Inflammatory macrophage treated with lipopolysaccharide for 4 hours (primary cell): ENCODE measurements at regions not wholly inside any gene's neighbourhood (a gene's known extent, or its start where the extent isn't known, plus 50 kb on each side); places are given as distances from the start of the nearest gene placed in this dataset.
"Not testable (repeated sequence)": the region's sequence is repeated elsewhere in the genome, so short reads cannot be mapped to it uniquely, and the experiment has no call there.

Source experiments
- DNase-seq: peaks from one replicate; pipeline ENCODE4 v3.0.0-alpha.2; 2020

DNA sequence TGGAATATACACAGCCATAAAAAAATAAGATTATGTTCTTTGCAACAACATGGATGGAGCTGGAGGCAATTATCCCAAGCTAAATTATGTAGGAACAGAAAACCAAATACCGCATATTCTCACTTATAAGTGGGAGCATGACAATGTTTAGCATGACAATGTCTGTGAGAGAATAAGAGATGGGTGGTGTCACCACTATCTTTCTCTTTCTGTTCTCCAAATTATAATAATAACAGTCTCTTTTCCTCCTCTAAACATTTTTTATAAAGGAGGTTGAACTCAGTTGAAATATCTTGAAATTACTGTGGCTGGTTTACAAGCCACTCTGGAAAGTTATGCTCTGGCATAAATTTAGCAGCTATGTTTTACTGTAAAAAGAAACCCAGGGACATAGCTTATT lies 108.4 kb upstream of the NBPF19 start:
- peak; percentile 50 for DNase-seq

DNA sequence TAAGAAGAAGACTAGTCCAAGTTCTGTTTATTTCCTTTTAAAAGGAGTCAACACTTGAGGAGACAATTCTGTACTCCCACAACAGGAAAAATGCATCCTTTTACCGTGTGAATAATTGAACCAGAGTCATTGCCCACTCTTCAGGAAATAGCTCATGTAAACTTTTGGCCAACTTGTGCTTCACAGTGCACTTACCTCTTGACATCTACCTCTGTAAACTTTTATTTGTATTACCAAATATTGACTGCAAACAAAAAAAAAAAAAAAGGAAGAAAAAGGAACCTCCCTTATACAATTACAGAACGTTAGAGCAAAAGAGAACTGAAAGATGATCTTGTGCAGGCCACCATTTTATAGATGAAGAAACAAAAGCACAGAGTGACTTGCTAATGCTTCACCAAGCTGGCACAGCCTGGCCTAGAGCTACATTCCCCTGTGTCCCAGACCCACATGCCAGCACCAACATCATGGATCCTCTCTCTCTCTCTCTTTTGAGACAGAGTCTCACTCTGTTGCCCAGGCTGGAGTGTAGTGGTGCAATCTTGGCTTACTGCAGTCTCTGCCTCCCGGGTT lies 107.3 kb upstream of the NBPF19 start:
- peak; percentile 33 for DNase-seq

DNA sequence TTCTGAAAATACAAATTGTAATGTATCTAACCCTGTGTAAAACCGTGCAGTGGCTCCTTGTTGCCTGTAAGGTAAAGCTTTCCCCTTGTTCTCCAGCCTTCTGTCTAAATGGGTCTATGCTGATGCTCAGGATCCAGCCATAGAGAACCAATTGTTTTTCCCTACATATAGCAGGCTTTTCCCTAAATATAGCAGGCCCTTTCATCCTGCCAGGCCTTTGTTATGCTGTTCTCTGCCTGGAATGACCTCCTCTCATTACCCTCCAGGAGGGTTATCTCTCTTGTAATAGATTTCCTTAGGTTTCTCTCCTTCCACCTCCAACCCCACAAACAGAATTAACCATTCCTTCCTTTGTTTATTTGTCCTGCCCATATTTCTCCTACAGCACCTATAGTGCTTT lies 106.5 kb upstream of the NBPF19 start:
- DNase-seq: not testable (repeated sequence)

DNA sequence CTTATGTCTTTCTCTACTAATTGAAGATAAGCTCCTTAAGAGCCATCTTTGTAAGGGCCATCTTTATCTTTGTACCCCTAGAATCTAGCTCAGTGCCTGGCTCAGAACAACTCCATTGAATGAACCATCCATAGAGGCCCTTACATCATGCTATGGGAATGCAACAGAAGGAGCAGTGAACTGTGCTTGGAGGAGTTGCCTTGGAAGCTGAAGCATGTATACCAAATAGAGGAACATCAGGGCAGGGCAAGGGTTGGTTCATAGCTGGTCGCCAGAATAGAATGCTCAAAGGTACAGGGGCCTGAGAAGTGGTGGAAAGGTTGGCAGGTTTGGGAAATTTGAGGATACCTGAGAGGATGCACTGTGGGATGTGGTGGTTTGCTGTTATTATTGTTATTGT lies 105.8 kb upstream of the NBPF19 start:
- not testable (repeated sequence) for DNase-seq

DNA sequence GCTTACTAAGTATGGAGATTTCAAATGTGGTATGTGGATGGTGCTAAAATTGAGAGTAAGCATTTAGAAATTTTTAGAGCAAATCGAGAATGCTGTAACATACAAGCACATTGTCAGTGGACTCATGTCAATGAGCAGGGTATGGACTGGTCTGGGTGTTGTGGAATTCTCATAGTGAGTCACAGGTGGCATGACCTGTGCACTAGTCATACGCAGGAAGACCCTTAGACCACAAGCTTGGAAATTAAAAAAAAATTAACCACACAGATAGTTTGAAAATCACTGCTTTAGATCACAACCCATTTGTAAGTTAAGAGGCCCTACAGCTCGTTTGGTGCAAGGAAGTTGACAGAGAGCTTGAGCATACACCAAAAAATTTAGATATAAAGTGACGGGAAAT lies 102.9 kb upstream of the NBPF19 start:
- DNase-seq: not testable (repeated sequence)

DNA sequence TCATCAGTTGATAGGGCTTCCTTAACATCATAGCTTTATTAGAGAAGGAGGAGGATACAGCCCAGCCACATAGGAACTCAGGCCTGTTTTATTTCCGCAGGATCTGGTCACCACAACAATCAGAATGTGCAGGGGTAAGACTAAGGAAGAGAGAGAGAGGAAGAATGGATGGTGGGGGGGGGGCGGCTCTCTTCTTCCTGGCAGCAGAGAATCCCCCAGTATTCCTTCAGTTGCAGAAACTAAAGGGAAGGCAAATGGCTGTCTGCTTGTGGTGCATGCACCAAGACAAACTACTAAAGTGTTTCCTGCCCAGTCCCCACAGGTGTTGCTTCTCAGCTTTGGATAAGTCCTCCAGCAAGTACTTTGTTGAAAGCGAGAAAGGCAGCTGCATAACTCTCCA lies 96.4 kb upstream of the NBPF19 start:
- not testable (repeated sequence) for DNase-seq

DNA sequence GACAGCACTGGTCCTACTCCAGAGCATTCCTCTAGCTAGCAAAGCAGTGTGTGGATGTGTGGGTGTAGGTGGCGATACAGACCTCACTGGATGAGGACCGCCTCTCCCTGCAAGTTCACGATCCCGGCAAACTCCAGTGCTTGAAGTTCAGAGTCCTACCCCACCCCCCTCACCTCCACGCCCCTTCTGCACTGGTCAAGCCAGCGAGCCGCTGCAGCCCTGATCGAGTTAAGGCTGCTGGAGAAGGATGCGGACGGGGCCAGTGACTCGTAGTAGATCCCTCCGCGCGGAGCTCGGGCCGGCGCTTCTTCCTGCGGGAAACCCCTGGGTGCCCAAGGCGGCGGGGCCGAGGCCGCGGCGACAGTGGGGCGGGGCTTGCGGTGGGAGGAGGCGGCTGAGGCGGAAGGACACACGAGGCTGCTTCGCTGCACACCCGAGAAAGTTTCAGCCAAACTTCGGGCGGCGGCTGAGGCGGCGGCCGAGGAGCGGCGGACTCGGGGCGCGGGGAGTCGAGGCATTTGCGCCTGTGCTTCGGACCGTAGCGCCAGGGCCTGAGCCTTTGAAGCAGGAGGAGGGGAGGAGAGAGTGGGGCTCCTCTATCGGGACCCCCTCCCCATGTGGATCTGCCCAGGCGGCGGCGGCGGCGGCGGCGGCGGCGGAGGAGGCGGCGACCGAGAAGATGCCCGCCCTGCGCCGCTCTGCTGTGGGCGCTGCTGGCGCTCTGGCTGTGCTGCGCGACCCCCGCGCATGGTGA lies 84.5 kb upstream of the NBPF19 start:
- DNase-seq: peak; percentile 47

DNA sequence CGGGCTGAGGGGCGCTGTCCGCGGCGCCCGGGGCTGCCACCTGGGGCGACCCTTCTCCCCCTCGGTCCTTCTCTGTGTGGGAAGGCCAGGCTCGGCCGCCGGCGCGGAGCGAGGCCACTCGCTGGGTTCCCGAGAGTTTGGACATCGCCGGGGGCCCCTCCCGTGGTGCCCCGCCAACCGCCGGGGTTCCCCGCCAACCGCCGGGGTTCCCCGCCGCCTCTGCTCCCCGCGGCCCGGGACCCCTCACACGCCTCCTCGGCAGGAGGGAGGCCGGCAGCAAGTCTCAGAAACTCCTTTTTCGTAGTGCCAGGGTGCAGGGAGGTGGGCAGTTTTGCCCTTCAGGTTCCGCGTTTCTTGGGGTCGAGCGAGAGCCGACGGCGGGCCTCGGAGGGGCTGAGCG lies 83.9 kb upstream of the NBPF19 start:
- not testable (repeated sequence) for DNase-seq

DNA sequence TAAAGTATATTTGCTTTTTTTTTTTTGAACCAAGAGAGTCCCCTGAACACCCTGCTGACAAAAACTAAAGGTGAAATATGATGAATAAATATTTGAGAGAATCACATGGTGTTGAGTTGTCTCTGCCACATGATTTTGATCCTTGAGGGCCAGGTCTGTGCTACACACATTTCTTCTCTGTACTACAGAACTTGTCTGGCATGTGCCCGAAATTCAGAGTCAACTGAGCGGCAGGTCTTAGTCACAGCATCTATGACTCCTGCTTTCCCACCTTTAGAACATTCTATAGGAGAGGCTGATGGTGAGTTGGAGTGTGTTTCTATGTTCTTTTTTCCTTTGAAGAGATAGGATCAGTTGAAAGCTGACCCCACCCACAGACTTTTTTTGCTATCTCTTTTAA lies 79.0 kb upstream of the NBPF19 start:
- not testable (repeated sequence) for DNase-seq

DNA sequence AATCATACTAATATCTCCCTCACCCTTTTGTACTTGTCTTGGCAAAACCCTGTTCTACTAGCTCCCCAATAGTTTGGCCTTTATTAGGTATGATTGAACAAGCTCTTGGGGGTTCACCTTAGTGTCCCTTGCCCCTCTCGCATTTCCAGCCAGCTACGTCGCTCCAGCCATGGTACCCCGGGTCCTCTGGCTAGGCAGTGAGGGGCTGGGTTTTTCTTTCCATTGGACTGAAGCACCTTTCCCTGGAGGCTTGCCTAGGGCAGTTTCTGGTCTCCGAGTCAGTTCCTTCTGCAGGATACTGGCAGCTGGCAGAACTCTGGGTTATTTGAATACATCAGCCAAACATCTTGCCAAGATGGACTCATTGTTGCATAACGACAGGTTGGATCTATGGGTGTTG lies 76.3 kb upstream of the NBPF19 start:
- DNase-seq: not testable (repeated sequence)

DNA sequence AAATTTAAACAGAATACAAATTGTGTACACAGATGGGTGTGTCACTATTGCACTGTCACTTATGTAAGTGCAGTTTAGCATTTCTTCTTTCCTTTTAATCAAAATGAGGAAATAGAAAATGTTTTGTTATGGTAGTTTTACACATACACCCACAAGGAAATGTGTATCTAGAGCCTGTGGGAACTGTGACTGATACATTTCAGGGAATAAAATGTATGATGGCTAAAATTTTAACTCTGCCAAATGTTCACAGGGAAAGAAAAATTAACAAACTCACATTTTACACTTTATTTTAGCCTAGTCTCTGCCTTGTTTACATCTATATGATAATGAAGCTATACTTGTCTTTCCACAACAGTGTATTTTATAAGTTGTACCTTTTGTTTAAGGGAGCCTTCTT lies 66.4 kb upstream of the NBPF19 start:
- peak; percentile 59 for DNase-seq

DNA sequence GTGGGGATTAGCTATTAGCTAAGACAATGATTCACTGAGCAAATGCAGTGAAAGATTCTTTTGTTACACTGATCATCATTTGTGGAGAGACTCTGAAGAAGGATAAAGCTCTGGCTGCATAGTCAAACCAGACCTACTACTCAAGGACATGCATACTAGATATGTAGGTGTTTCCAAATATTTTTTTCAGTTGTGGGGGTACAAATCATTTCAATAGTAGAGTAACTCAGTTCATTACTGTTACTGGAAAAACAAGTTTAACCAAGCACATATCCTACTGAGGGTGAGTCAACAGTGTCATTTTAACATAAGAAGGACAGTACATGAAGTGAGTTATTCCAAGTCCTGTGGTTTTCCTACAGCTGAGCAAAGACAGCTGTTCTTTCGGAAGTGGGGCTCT lies 59.5 kb upstream of the NBPF19 start:
- not testable (repeated sequence) for DNase-seq

DNA sequence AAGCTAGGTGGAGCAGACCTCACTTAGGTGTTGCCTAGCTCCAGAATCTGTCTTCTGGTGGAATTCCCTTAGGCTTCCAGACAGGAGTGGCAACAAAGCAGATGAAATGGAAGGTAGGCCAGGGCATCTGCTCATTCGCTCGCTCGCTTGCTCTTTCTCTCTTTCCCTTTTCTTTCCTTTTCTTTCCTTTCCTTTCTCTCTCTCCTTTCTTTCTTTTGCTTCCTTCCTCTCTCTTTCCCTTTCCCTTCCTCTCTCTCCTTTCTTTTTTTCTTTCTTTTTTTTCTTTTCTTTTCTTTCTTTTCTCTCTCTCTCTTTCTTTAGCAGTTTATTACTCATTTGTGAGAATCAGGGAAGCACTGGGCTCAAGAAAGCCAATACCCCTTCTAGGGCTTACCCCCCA lies 56.1 kb upstream of the NBPF19 start:
- not testable (repeated sequence) for DNase-seq

DNA sequence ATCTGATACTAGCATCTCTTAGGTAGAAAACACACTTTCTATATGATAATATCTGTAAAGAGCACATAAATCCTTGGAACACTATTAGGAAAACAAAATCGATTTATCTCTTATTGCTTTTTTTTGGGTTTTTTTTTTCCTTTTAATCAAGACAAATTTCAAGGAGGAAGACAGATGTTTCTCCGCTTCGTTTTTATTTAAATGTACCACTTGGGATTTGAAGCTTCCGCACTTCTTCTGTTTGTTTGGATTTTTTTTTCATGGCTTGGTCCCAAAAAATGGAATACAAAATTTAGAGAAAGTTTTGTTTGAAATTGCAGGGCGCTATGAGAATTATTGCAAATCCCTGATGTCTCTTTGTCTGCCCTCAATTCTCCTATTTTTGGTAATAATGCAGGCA lies 51.7 kb upstream of the NBPF19 start:
- not testable (repeated sequence) for DNase-seq
